Endothelial cell (in vitro differentiated cells): ENCODE measurements at regions not wholly inside any gene's neighbourhood (a gene's known extent, or its start where the extent isn't known, plus 50 kb on each side); places are given as distances from the start of the nearest gene placed in this dataset.

ENCODE experiments used
- DNase-seq: peaks from one replicate; pipeline ENCODE4 v3.0.0; 2021; ENCODE audit warnings: low spot score
- H3K27ac Mint-ChIP-seq: one replicate; pipeline ENCODE4 v1.8.0; 2021; ENCODE audit warnings: mixed read lengths, inconsistent platforms; ENCODE audit not compliant: unreplicated experiment
- H3K27me3 Mint-ChIP-seq: one replicate; pipeline ENCODE4 v1.8.0; 2021; ENCODE audit warnings: mild to moderate bottlenecking, moderate library complexity, mixed read lengths, inconsistent platforms; ENCODE audit not compliant: unreplicated experiment
- H3K36me3 Mint-ChIP-seq: one replicate; pipeline ENCODE4 v1.8.0; 2021; ENCODE audit warnings: mild to moderate bottlenecking, low read depth, mixed read lengths, inconsistent platforms; ENCODE audit not compliant: unreplicated experiment
- H3K4me1 Mint-ChIP-seq: one replicate; pipeline ENCODE4 v1.8.0; 2021; ENCODE audit warnings: mild to moderate bottlenecking, mixed read lengths, inconsistent platforms; ENCODE audit not compliant: unreplicated experiment
- H3K4me3 Mint-ChIP-seq: one replicate; pipeline ENCODE4 v1.8.0; 2021; ENCODE audit warnings: mild to moderate bottlenecking, mixed read lengths, inconsistent platforms; ENCODE audit not compliant: unreplicated experiment
- H3K9me3 Mint-ChIP-seq: one replicate; pipeline ENCODE4 v1.8.0; 2021; ENCODE audit warnings: mixed read lengths, inconsistent platforms; ENCODE audit not compliant: unreplicated experiment
- TF ChIP-seq, protein P1 (sequence below): fragments of 200-600 bp; sonication (generic); IDR thresholded peaks from one replicate; pipeline ENCODE4 v1.5.0; 2021; ENCODE audit warnings: antibody characterized with exemption; ENCODE audit not compliant: unreplicated experiment

DNA sequence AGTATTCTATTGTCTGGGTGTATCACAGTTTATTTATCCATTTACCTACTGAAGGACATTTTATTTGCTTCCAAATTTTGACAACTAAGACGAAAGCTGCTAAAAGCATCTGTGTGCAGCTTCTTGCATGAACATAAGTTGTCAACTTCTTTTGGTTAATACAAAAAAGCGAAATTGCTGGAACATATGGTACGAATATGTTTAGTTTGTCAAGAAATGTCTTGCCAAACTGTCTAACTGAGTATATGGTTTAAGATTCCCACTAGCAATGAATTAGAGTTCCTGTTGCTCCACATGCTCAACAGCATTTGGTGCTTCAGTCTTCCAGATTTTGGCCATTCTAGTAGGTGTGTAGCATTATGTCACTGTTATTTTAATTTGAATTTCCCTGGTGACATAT, 372.3 kb upstream of the NRXN1 start:
- no peaks in the 10 kb centered on the region for H3K9me3 Mint-ChIP-seq
- H3K27me3 Mint-ChIP-seq: no peaks in the 10 kb centered on the region
- H3K4me3 Mint-ChIP-seq: no peak overlapping the region
- DNase-seq: no peak
- TF ChIP-seq, protein P1, sequence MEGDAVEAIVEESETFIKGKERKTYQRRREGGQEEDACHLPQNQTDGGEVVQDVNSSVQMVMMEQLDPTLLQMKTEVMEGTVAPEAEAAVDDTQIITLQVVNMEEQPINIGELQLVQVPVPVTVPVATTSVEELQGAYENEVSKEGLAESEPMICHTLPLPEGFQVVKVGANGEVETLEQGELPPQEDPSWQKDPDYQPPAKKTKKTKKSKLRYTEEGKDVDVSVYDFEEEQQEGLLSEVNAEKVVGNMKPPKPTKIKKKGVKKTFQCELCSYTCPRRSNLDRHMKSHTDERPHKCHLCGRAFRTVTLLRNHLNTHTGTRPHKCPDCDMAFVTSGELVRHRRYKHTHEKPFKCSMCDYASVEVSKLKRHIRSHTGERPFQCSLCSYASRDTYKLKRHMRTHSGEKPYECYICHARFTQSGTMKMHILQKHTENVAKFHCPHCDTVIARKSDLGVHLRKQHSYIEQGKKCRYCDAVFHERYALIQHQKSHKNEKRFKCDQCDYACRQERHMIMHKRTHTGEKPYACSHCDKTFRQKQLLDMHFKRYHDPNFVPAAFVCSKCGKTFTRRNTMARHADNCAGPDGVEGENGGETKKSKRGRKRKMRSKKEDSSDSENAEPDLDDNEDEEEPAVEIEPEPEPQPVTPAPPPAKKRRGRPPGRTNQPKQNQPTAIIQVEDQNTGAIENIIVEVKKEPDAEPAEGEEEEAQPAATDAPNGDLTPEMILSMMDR: no peak
- no peaks in the 10 kb centered on the region for H3K4me1 Mint-ChIP-seq
- no peak overlapping the region for H3K27ac Mint-ChIP-seq
- H3K36me3 Mint-ChIP-seq: no peaks in the 10 kb centered on the region

DNA sequence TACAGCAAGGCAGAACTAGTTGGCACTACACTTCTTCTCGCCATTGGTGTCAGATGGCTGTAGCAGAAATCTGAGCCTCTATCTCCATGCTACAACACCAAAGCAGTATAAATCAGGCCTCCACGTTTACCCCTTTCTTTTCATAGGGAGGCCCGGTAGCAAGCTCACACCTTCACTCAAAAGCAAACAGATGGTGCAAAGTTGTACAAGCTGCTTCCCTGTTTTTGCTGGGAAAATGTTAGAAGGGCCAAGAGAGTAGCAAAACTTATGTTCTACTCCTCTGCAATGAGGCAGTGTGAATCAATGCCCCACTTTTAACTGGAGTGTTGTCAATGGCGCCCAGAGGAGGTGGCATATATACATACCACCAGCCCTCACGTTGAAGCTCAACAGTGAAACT, 369.6 kb upstream of the NRXN1 start:
- Mint-ChIP-seq H3K36me3 (no peaks in the 10 kb centered on the region), H3K4me3 (no peak overlapping the region), H3K4me1 (no peaks in the 10 kb centered on the region)

DNA sequence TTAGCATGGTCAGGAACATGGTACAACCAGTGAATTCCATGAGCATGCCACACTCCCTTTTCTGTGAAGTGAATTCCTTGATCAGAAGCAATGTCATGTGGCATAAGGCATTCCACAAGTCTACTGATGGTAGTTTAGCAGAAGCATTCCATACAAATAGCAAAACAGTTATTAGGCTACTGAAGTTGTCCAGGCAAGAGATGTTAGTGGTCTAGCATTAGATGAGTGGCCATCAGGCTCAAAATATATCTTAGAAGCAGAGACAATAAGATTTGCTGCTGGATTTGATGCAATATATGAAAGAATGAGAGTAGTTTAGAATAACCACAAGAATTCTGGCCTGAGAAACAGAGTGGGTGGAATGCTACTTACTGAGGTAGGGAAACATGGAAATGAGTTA, 355.3 kb upstream of the NRXN1 start:
- Mint-ChIP-seq H3K27me3 (peaks cover 2% of the 10 kb centered on the region), H3K4me3 (no peak overlapping the region), H3K36me3 (no peaks in the 10 kb centered on the region)

More for the DNA sequence above, 369.6 kb upstream of the NRXN1 start:
- H3K9me3 Mint-ChIP-seq: no peaks in the 10 kb centered on the region
- H3K27ac Mint-ChIP-seq: no peak overlapping the region
- H3K27me3 Mint-ChIP-seq: no peaks in the 10 kb centered on the region
- no peak for DNase-seq
- TF ChIP-seq, protein P1: no peak

DNA sequence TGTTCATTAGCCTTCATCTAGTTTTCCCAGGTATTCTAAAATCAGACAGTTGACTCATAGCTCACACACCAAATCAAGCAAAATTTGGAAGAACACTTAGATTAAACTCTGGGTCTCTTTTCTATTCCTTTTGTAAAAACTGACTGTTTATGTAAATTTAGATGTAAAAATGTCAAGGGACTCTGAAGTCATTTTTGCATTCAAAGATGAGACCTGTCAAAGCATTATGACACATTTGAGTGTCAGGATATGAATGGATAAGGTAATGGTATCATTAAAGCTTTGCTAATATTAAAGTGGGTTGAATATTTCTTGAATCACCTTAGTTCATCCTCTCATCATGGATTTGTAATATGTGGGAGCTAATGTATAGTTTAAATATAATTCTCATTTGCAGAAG, 348.1 kb upstream of the NRXN1 start:
- DNase-seq: no peak
- H3K27ac Mint-ChIP-seq: no peak overlapping the region
- peaks cover 1% of the 10 kb centered on the region for H3K27me3 Mint-ChIP-seq
- no peaks in the 10 kb centered on the region for H3K4me1 Mint-ChIP-seq
- no peaks in the 10 kb centered on the region for H3K9me3 Mint-ChIP-seq
- no peaks in the 10 kb centered on the region for H3K36me3 Mint-ChIP-seq
- no peak overlapping the region for H3K4me3 Mint-ChIP-seq
- TF ChIP-seq, protein P1: no peak

More for the DNA sequence above, 355.3 kb upstream of the NRXN1 start:
- TF ChIP-seq, protein P1: no peak
- Mint-ChIP-seq H3K27ac (no peak overlapping the region), H3K4me1 (no peaks in the 10 kb centered on the region), H3K9me3 (no peaks in the 10 kb centered on the region)
- DNase-seq: no peak

DNA sequence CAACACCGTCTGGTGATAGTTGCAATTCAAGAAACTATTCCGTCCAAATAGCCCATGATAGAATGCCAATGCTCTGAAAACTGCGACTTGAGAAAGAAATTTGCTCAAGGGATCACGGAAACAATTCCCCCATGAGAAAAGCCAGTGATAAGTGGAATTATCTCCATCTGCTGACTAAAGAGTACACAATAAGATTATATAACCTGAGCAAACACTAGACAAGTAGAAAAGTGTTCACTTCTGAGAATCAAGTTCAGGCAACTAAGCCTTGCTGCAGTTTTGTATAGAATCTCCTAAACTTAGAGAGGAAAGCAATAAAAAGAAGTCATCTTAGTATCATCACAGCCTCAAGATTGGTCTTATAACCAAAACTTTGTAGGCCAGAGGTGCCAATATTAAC, 336.3 kb upstream of the NRXN1 start:
- Mint-ChIP-seq H3K4me3 (no peak overlapping the region), H3K36me3 (no peaks in the 10 kb centered on the region)

More for the DNA sequence above, 336.3 kb upstream of the NRXN1 start:
- TF ChIP-seq, protein P1: no peak
- no peaks in the 10 kb centered on the region for H3K27me3 Mint-ChIP-seq
- no peaks in the 10 kb centered on the region for H3K9me3 Mint-ChIP-seq
- H3K27ac Mint-ChIP-seq: no peak overlapping the region
- no peaks in the 10 kb centered on the region for H3K4me1 Mint-ChIP-seq
- DNase-seq: no peak
